ENCODE measurements at regions not wholly inside any gene's neighbourhood (a gene's known extent, or its start where the extent isn't known, plus 50 kb on each side); places are given as distances from the start of the nearest gene placed in this dataset.

DNA sequence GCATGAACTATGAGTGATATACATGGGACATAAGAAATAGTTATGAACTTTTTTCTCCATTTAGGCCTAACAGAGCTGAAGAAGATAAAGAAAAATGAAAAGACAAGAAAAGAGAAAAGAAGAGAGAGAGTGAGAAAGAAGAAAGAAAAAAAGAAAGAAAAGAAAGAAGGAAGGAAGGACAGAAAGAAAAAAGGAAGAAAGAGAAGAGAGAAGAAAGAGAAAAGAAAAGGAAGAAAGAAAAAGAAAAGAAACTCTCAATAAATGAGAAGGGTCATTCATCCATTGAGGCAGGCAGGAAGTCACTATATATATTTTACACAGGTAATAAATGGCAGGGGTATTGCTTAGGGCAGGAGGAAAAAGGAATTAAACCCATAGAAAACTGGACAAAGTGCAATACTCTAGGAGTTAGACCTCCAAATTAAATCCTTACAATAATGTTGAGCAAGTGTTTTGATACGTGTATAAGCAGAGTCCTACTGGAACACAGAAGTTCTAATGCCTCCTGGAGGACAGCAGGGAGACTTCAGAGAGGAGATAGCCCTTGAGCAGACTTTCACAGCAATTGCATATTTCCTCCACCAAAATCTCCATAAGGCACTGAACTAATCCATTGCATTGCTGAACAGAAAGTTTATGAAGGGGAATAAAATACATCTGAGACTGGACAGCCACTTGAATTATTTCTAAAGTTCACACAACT, 86.4 kb upstream of the TENT5A start:
- DNase-seq (ENCODE audit: extremely low spot score, insufficient read length, low read depth) = no peak
- no peak for FAIRE-seq

- DNase-seq (ENCODE audit: extremely low spot score, insufficient read length, low read depth) (no peak), FAIRE-seq (no peak)
Measured at GRCh38 chr6:81838031-81838430, 85.5 kb upstream of the TENT5A start.

DNA sequence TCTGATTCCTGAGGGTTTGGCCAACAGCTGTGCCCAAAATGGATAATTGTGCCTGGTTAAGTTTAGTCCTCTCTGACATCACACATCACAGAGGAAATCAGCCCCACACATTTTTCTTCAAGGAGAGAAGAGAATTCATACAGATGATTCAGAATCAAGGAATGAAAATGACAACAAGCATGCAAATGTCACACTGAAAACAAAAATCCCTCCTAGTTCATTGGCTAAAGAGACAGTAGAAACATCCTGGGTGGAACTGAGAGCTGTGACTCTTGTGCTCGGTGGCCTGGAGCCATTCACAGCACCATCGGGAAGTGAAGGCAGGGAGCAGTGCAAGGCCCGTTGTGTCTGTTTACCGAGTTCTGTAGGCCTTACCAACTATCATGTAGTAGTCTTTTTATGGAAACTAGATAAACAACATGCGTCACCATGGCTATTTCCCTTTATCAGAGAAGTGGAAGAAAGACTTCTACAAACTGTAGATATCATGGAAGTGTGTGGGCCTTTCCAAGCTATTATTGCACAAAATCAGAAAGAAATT, 81.7 kb upstream of the TENT5A start:
- FAIRE-seq (no peak), DNase-seq (ENCODE audit: extremely low spot score, insufficient read length, low read depth) (no peak)

GRCh38 chr6:81832304-81832703, 79.8 kb upstream of the TENT5A start:
- DNase-seq (ENCODE audit: extremely low spot score, insufficient read length, low read depth) (no peak), FAIRE-seq (no peak)

DNA sequence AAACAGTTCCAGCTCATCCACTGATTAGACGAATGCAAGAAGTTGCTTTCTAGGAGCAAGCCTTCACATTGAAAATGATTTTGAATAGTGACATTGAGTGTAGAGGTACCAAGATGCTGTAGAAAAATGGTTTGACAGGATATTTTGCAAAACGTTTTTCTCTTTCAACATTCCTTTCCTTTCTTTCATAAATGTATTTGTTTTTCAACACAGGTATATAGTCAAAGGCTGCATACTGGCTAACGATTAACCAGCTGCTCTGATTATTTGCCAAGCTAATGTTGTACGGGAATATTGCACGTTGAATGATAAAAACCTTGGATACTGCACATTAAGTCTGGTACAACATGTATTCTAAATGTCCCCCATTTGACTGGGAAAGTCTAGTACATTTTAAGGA, 78.8 kb upstream of the TENT5A start:
- DNase-seq (ENCODE audit: extremely low spot score, insufficient read length, low read depth) (no peak), FAIRE-seq (peak; percentile 12)

DNA sequence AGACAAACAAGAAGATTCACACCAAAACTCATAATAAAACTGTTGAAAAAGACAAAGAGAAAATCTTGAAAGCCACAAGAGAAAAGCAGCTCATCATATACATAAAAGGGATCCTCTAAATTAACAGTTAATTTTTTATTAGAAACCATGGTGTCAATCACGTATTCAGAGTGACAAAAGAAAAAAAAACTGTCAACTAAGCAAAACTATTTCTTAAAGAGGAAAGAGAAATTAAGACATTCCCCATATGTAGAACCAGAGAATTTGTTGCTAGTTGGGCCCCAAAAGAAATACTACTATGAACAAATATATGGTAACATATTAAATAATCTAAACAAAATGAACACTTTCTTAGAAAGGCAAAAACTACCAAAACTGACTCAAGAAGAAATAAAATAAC, 74.3 kb upstream of the TENT5A start:
- no peak for DNase-seq (ENCODE audit: extremely low spot score, insufficient read length, low read depth)
- no peak for FAIRE-seq

GRCh38 chr6:81822568-81822967, 70.1 kb upstream of the TENT5A start:
- no peak for DNase-seq (ENCODE audit: extremely low spot score, insufficient read length, low read depth)

DNA sequence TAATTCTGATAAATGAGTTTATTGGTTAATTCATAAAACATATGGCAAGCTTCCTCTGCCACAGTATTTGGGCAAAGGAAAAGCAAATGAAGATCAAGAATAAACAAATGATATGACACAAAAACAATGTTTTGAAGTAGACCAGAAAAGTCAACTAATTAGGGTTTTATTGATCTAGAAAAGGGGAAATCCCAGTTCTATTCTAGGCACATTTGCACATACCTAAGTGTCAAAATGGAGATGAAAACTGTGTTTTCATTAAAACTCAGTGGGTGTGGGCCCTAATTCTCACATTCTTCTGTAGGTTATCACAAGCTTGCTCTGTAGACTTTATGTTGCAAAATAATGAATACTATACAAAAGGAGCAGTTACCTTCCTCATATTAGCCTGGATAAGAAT, 69.0 kb upstream of the TENT5A start:
- no peak for FAIRE-seq
- DNase-seq (ENCODE audit: extremely low spot score, insufficient read length, low read depth) = no peak

More at GRCh38 chr6:81822568-81822967, 70.1 kb upstream of the TENT5A start:
- FAIRE-seq = no peak

GRCh38 chr6:81820980-81821379, 68.5 kb upstream of the TENT5A start:
- DNase-seq (ENCODE audit: extremely low spot score, insufficient read length, low read depth) (no peak), FAIRE-seq (peak; percentile 81)

- FAIRE-seq (no peak), DNase-seq (ENCODE audit: extremely low spot score, insufficient read length, low read depth) (no peak)
Measured at GRCh38 chr6:81820422-81820821, 67.9 kb upstream of the TENT5A start.

- FAIRE-seq (no peak), DNase-seq (ENCODE audit: extremely low spot score, insufficient read length, low read depth) (no peak)
Measured at GRCh38 chr6:81819767-81820166, 67.3 kb upstream of the TENT5A start.

DNA sequence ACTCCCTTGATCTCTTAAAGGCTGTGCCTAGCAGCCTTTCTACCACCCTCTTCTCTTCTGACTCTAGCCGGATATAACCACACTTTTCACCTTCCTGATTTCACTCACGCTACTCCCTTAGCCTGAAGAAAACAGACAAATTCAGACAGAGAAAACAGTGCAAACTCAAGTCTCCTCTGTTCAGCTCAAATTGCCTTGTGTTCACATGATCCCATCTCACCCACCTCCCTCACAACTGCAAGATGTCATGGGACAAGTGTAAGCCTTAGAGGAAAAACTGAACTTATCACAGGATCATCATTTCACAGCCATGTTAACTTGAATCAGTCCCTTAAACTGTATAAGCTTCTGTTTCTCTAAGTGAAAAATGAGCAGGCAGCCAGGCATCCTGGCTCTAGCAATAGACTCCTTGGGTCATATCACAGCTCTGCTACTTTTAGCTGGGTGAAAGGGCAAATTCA, 66.5 kb upstream of the TENT5A start:
- FAIRE-seq (no peak), DNase-seq (ENCODE audit: extremely low spot score, insufficient read length, low read depth) (no peak)

DNA sequence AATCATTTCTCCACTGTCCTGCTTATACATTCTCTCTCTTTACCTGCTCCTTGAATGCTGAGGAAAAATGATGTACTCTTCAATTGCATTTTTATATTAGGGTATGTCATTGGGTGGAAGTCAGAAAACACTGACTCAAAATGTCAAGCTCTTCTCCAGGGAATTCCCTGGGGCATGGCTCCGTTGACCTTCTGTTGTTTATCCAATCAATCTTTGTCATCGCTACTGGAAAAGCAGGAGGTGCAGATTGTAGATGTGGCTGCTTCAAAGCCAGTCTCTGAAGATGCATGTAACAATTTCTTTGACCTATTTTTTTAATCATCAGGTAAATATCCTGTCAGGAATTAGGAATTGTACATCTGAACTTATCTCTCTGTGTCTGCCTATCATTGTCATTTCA, 63.9 kb upstream of the TENT5A start:
- no peak for FAIRE-seq
- no peak for DNase-seq (ENCODE audit: extremely low spot score, insufficient read length, low read depth)

DNA sequence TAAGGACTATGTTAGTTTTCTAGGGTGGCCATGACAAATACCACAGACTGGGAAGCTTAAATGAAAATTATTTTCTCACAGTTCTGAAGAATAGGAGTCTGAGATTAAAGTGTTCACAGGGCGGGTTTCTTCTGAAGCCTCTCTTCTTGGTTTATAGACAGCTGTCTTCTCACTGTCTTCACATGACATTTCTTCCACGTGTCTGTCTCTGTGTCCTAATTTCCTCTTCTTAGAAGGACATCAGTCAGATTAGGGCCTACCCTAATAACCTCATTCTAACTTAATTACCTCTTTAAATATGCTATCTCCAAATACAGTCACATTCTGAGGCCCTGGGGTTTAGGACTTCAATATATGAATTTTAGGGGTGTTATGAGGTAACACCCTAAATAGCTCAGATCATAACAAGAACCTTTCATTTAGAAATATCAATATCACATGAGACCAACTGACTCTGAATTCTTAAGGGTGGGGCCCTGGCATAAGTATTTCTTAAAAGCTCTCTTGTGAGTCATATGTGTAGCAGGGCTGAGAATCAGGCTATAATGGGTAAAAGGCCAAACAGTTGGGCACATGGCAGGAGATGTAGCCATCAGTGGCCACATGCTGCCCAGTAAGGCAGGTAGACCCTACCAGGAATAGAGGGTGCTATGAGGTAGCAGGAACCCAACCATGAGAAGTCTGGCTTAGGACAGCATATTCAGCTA, 62.0 kb upstream of the TENT5A start:
- no peak for DNase-seq (ENCODE audit: extremely low spot score, insufficient read length, low read depth)
- no peak for FAIRE-seq

- DNase-seq (ENCODE audit: extremely low spot score, insufficient read length, low read depth) = no peak
- no peak for FAIRE-seq
Measured at GRCh38 chr6:81813305-81813704, 60.8 kb upstream of the TENT5A start.

- DNase-seq (ENCODE audit: extremely low spot score, insufficient read length, low read depth) (no peak), FAIRE-seq (no peak)
Measured at GRCh38 chr6:81812401-81812800, 59.9 kb upstream of the TENT5A start.

DNA sequence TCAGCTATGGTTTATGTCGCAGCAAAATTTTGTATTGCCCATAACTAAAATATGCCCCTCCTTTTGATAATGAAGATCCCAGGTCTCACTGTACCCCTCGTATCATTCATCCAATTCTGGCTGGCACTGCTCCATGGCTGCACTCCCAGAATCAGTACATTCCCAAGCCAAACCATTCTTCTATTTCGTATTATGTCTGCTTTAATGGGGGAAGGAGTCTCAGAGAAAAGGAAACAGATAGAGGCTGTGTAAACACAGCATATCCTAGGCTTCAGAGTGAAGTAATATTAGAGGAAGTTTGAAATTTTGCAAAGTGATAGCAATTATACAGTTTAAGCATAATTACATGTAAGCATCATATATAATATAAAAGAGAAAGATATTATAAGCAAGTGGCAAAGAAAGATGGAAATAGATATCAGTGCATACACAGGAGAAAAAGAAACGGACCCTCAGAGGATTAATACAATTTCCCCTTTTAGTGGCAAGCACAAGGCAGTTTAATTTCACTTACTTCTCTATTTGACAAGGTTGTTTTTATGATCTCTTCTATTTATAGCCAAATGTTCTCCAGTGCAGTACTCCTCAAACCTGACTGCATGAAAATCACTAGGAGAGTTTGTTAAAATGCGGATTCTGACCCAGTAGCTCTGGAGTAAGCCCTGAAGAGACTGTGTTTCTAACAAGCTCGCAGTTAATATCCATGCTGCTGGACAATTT, 56.5 kb upstream of the TENT5A start:
- FAIRE-seq (no peak), DNase-seq (ENCODE audit: extremely low spot score, insufficient read length, low read depth) (no peak)

GRCh38 chr6:81806793-81807565, 54.5 kb upstream of the TENT5A start:
- no peak for FAIRE-seq

DNA sequence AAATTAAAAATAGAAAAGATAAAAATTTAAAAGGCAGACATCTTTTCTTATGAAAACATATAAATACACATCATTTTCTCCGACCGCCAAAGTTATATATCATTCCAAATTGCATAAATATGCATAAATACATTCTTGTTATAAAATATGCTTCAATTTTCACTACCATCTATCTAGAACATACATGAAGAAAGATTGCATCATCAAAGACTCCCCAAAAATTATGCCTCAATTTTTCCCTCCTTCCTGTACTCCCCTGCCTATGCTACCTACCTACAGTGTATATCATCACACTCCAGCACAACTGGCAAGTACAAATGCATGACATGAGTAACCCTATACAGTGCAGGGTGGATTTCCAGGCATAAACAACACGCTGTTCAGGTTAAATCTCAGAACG, 49.9 kb upstream of the TENT5A start:
- DNase-seq (ENCODE audit: extremely low spot score, insufficient read length, low read depth) (no peak), FAIRE-seq (no peak)

More at GRCh38 chr6:81806793-81807565, 54.5 kb upstream of the TENT5A start:
- no peak for DNase-seq (ENCODE audit: extremely low spot score, insufficient read length, low read depth)
